Calu3 (cell line): ENCODE measurements at regions not wholly inside any gene's neighbourhood (a gene's known extent, or its start where the extent isn't known, plus 50 kb on each side); places are given as distances from the start of the nearest gene placed in this dataset.

Source experiments
- BruUV-seq: library from RNA; stranded (reverse); fragments of 400-500 nt; replicated peaks from 2 replicates; lab custom pipeline; 2021; lab: Mats Ljungman, UMichigan
- CTCF ChIA-PET: fragments of 300-600 bp; sonication (Branson Sonifier 250); formaldehyde crosslinking; loops from one replicate; lab custom pipeline; 2022; ENCODE audit warnings: antibody characterized with exemption; lab: Charles Lee
- DNase-seq: peaks from one replicate; pipeline ENCODE4 v3.0.0; 2022
- H3K27ac Mint-ChIP-seq: one replicate; pipeline ENCODE4 v1.8.0; 2022; ENCODE audit warnings: mixed read lengths; ENCODE audit not compliant: unreplicated experiment
- H3K27me3 Mint-ChIP-seq: one replicate; pipeline ENCODE4 v1.8.0; 2022; ENCODE audit warnings: mixed read lengths; ENCODE audit not compliant: unreplicated experiment
- H3K36me3 Mint-ChIP-seq: one replicate; pipeline ENCODE4 v1.8.0; 2022; ENCODE audit warnings: mild to moderate bottlenecking, moderate library complexity, mixed read lengths; ENCODE audit not compliant: insufficient read depth, unreplicated experiment
- H3K4me1 Mint-ChIP-seq: one replicate; pipeline ENCODE4 v1.8.0; 2022; ENCODE audit warnings: mild to moderate bottlenecking, low read depth, mixed read lengths; ENCODE audit not compliant: unreplicated experiment
- H3K4me3 Mint-ChIP-seq: one replicate; pipeline ENCODE4 v1.8.0; 2022; ENCODE audit warnings: mild to moderate bottlenecking, low read depth, moderate library complexity, mixed read lengths; ENCODE audit not compliant: unreplicated experiment
- H3K9me3 Mint-ChIP-seq: one replicate; pipeline ENCODE4 v1.8.0; 2022; ENCODE audit warnings: low read depth, mixed read lengths; ENCODE audit not compliant: unreplicated experiment
- CTCF ChIP-seq: fragments of 200-600 bp; IDR thresholded peaks from one replicate; pipeline ENCODE4 v1.8.0; 2022; ENCODE audit warnings: antibody characterized with exemption; ENCODE audit not compliant: unreplicated experiment
- intact Hi-C: fragments of 100-400 bp; cut with micrococcal nuclease; formaldehyde crosslinking; loops from one replicate; pipeline ENCODE4 v1.10.0; 2022; ENCODE audit not compliant: unreplicated experiment

GRCh38 chr5:2201832-2202231 is 319.1 kb upstream of the IRX4 start:
- CTCF ChIA-PET = no interaction called here
- no peak for TF ChIP-seq CTCF
- H3K4me3 Mint-ChIP-seq = no peak overlapping the region
- no TSS peak for BruUV-seq
- no peaks in the 10 kb centered on the region for H3K27me3 Mint-ChIP-seq
- intact Hi-C loops = no loop called here
- no peaks in the 10 kb centered on the region for H3K4me1 Mint-ChIP-seq
- no peaks in the 10 kb centered on the region for H3K36me3 Mint-ChIP-seq
- H3K27ac Mint-ChIP-seq = no peak overlapping the region
- H3K9me3 Mint-ChIP-seq = peaks cover 14% of the 10 kb centered on the region
- DNase-seq = no peak

- H3K4me3 Mint-ChIP-seq = no peak overlapping the region
- H3K27ac Mint-ChIP-seq = no peak overlapping the region
- no peak for TF ChIP-seq CTCF
- intact Hi-C loops = no loop called here
- CTCF ChIA-PET = no interaction called here
- no peak for DNase-seq
- BruUV-seq = no TSS peak
- H3K9me3 Mint-ChIP-seq = peaks cover 14% of the 10 kb centered on the region
- H3K27me3 Mint-ChIP-seq = no peaks in the 10 kb centered on the region
- H3K36me3 Mint-ChIP-seq = no peaks in the 10 kb centered on the region
- no peaks in the 10 kb centered on the region for H3K4me1 Mint-ChIP-seq
Observed at GRCh38 chr5:2201421-2201820, 318.7 kb upstream of the IRX4 start.

- intact Hi-C loops = no loop called here
- H3K4me1 Mint-ChIP-seq = no peaks in the 10 kb centered on the region
- no peaks in the 10 kb centered on the region for H3K36me3 Mint-ChIP-seq
- no peak for TF ChIP-seq CTCF
- H3K9me3 Mint-ChIP-seq = peaks cover 11% of the 10 kb centered on the region
- BruUV-seq = no TSS peak
- no peak overlapping the region for H3K4me3 Mint-ChIP-seq
- CTCF ChIA-PET = no interaction called here
- no peak for DNase-seq
- no peak overlapping the region for H3K27ac Mint-ChIP-seq
- H3K27me3 Mint-ChIP-seq = no peaks in the 10 kb centered on the region
Observed at GRCh38 chr5:2201011-2201410, 318.3 kb upstream of the IRX4 start.

- BruUV-seq = no TSS peak
- H3K27ac Mint-ChIP-seq = no peak overlapping the region
- intact Hi-C loops = no loop called here
- TF ChIP-seq CTCF = no peak
- H3K36me3 Mint-ChIP-seq = no peaks in the 10 kb centered on the region
- H3K4me3 Mint-ChIP-seq = no peak overlapping the region
- no peaks in the 10 kb centered on the region for H3K27me3 Mint-ChIP-seq
- DNase-seq = no peak
- no peaks in the 10 kb centered on the region for H3K4me1 Mint-ChIP-seq
- CTCF ChIA-PET = no interaction called here
- H3K9me3 Mint-ChIP-seq = peaks cover 11% of the 10 kb centered on the region
Observed at GRCh38 chr5:2200261-2200950, 317.7 kb upstream of the IRX4 start.
